ENCODE measurements at regions not wholly inside any gene's neighbourhood (a gene's known extent, or its start where the extent isn't known, plus 50 kb on each side); places are given as distances from the start of the nearest gene placed in this dataset.
A peak's percentile ranks its signal among the peaks of the same experiment; 100 is the strongest.

- H3K27ac ChIP-seq = no peak overlapping the region
- no peak for TF ChIP-seq CTCF (conservative IDR thresholded peaks at IDR 0.05)
Observed at GRCh38 chr10:44476409-44477045, 91.6 kb upstream of the CXCL12 start.

GRCh38 chr10:44477046-44477425, 92.1 kb upstream of the CXCL12 start:
- no peak overlapping the region for H3K27ac ChIP-seq
- TF ChIP-seq CTCF (conservative IDR thresholded peaks at IDR 0.05) = no peak

- TF ChIP-seq CTCF (conservative IDR thresholded peaks at IDR 0.05) = no peak
- H3K27ac ChIP-seq = no peak overlapping the region
Observed at GRCh38 chr10:44478040-44478439, 93.1 kb upstream of the CXCL12 start.

GRCh38 chr10:44478876-44479705, 94.2 kb upstream of the CXCL12 start:
- no peak for TF ChIP-seq CTCF (conservative IDR thresholded peaks at IDR 0.05)

GRCh38 chr10:44492678-44493077, 107.8 kb upstream of the CXCL12 start:
- no peak overlapping the region for H3K27ac ChIP-seq
- no peak for TF ChIP-seq CTCF (conservative IDR thresholded peaks at IDR 0.05)

More at GRCh38 chr10:44478876-44479705, 94.2 kb upstream of the CXCL12 start:
- H3K27ac ChIP-seq = peak overlapping the region; percentile 77; the same call in 1 of the 2 replicates

- no peak overlapping the region for H3K27ac ChIP-seq
- no peak for TF ChIP-seq CTCF (conservative IDR thresholded peaks at IDR 0.05)
Observed at GRCh38 chr10:44498222-44498621, 113.3 kb upstream of the CXCL12 start.

- no peak overlapping the region for H3K27ac ChIP-seq
- TF ChIP-seq CTCF (conservative IDR thresholded peaks at IDR 0.05) = no peak
Observed at GRCh38 chr10:44500451-44500850, 115.6 kb upstream of the CXCL12 start.
